ENCODE measurements at regions not wholly inside any gene's neighbourhood (a gene's known extent, or its start where the extent isn't known, plus 50 kb on each side); places are given as distances from the start of the nearest gene placed in this dataset.

DNA sequence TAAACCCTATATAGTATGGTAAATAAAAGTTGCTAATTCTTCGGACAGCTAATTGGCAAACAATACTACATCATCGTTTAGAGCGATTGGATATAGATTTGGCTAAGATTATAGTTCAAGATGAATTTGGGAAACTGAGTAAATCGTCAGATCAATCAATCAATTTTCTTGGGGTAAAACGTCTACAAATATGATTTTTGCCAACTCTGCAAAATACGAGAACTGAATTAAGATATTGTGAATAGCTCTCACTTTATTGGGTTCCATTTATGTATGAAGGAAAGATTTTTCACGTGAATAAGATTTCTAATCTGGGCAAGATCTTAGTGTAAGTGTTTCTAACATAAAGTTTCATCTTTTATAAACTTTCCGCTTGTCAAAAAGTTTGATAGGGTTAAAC lies 132.9 kb upstream of the AGR3 start:
- no peaks in the 10 kb centered on the region for H3K27me3 ChIP-seq
- peak overlapping the region in 1 of 4 donors; percentile 64 for H3K27ac ChIP-seq
- H3K4me1 ChIP-seq: peaks cover 13 to 19% (median 14%) of the 10 kb centered on the region in 4 donors
- TF ChIP-seq, protein P1, sequence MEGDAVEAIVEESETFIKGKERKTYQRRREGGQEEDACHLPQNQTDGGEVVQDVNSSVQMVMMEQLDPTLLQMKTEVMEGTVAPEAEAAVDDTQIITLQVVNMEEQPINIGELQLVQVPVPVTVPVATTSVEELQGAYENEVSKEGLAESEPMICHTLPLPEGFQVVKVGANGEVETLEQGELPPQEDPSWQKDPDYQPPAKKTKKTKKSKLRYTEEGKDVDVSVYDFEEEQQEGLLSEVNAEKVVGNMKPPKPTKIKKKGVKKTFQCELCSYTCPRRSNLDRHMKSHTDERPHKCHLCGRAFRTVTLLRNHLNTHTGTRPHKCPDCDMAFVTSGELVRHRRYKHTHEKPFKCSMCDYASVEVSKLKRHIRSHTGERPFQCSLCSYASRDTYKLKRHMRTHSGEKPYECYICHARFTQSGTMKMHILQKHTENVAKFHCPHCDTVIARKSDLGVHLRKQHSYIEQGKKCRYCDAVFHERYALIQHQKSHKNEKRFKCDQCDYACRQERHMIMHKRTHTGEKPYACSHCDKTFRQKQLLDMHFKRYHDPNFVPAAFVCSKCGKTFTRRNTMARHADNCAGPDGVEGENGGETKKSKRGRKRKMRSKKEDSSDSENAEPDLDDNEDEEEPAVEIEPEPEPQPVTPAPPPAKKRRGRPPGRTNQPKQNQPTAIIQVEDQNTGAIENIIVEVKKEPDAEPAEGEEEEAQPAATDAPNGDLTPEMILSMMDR (IDR thresholded peaks at IDR 0.05): no peak
- TF ChIP-seq POLR2AphosphoS5 (IDR thresholded peaks at IDR 0.05) (no peak), EP300 (IDR thresholded peaks at IDR 0.05) (no peak), POLR2A (IDR thresholded peaks at IDR 0.05) (no peak)
- 95 to 97% methylated on average over 8 of the region's 8 CpGs for WGBS, 2 donors
- ATAC-seq (ENCODE audit: low FRiP score in 2 of 2): no peak
- H3K36me3 ChIP-seq: no peaks in the 10 kb centered on the region
- no peak for DNase-seq
- no peaks in the 10 kb centered on the region for H3K9me3 ChIP-seq
- H3K4me3 ChIP-seq: no peak overlapping the region

DNA sequence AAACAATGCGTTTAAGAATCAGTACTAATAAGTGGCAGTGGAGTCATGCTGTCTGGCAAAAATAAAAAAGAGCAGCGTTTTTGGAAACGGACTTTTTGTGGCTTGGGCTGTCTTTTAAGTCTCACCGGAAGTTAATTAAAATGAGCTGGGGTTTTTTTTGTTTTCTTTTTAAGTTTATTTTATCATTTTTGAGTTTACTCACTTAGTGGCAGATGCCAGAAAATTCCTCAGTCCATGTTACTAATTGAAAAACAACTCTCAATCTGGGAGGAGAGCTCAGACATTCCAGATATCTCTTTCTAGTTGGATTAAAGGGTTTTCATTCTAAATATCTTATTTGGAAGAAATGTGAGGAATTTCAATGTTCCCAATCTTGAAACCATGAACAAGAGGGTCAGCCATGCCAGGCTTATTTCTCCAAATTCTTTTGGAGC lies 133.8 kb upstream of the AGR3 start:
- ATAC-seq (ENCODE audit: low FRiP score in 2 of 2): peak in 1 of 2 donors; percentile 66
- DNase-seq: no peak
- H3K9me3 ChIP-seq: no peaks in the 10 kb centered on the region
- peak overlapping the region in 2 of 4 donors; percentile 31 to 64 for H3K27ac ChIP-seq
- no peaks in the 10 kb centered on the region for H3K36me3 ChIP-seq
- 44 to 56% methylated on average over 4 of the region's 4 CpGs for WGBS, 2 donors
- no peaks in the 10 kb centered on the region for H3K27me3 ChIP-seq
- TF ChIP-seq EP300 (IDR thresholded peaks at IDR 0.05) (no peak), POLR2A (IDR thresholded peaks at IDR 0.05) (no peak), POLR2AphosphoS5 (IDR thresholded peaks at IDR 0.05) (no peak)
- TF ChIP-seq, protein P1 (IDR thresholded peaks at IDR 0.05): no peak
- peaks cover 7 to 14% (median 12%) of the 10 kb centered on the region in 4 donors for H3K4me1 ChIP-seq
- H3K4me3 ChIP-seq: no peak overlapping the region

DNA sequence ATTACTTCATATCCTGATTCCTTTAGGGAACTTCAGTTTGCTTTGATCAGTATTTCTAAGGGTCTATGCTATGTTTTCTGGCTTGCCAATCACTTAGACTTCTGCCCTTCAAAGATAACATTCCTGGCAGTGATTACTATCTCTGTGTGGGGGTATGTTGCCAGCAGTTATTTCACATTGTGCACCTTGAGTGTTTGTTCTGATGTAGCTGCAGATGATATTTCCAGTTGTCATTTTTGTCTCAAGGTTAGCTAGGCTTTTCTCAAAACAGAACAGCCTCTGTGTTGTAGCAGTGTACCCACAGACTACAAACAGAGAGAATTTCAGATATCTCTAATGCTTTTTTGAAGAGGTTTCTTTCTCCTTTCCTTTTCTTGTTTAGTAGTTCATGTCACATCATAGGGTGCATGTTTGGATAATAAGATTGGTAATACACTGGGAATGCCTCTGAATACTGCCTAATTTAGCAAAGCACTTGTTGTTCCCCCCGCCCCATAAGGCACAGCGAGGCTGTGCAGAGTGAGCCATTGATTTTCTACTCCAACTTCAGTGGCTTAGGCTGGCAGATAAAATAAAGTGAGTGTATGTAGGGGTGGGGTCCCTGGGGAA lies 134.7 kb upstream of the AGR3 start:
- Histone ChIP-seq H3K27ac (peak overlapping the region in 1 of 4 donors; percentile 18), H3K4me1 (peaks cover 5 to 12% (median 8%) of the 10 kb centered on the region in 4 donors), H3K4me3 (no peak overlapping the region), H3K36me3 (no peaks in the 10 kb centered on the region), H3K27me3 (no peaks in the 10 kb centered on the region), H3K9me3 (no peaks in the 10 kb centered on the region)
- TF ChIP-seq POLR2A (IDR thresholded peaks at IDR 0.05) (no peak), EP300 (IDR thresholded peaks at IDR 0.05) (no peak), POLR2AphosphoS5 (IDR thresholded peaks at IDR 0.05) (no peak)
- TF ChIP-seq, protein P1 (IDR thresholded peaks at IDR 0.05): no peak
- no peak for ATAC-seq (ENCODE audit: low FRiP score in 2 of 2)
- WGBS, 2 donors: 98% methylated on average over 2 of the region's 2 CpGs
- DNase-seq: no peak

DNA sequence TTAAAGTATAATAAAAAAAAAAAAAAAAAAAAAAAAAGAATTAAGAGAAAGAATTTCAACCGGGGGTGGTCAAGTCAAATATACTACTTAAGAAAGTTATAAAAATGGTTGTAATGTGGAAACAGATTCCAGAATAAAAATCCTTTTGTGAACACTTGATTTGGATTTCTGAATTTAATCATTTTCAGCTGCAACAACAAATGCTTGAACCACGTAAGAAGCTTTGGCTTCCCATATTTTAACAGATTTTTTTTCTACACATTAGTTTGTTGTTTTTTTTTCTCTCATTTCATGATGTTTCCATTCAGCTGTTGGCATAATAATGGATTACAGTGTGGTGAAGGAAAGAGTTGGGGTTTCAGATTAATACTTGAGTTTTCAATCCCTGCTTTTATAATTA lies 137.3 kb upstream of the AGR3 start:
- TF ChIP-seq POLR2A (IDR thresholded peaks at IDR 0.05) (no peak), EP300 (IDR thresholded peaks at IDR 0.05) (no peak), POLR2AphosphoS5 (IDR thresholded peaks at IDR 0.05) (no peak)
- TF ChIP-seq, protein P1 (IDR thresholded peaks at IDR 0.05): no peak
- H3K36me3 ChIP-seq: no peaks in the 10 kb centered on the region
- no peak for ATAC-seq (ENCODE audit: low FRiP score in 2 of 2)
- 89 to 98% methylated on average over 2 of the region's 2 CpGs for WGBS, 2 donors
- no peaks in the 10 kb centered on the region for H3K27me3 ChIP-seq
- no peak for DNase-seq
- no peak overlapping the region for H3K27ac ChIP-seq
- H3K9me3 ChIP-seq: no peaks in the 10 kb centered on the region
- H3K4me3 ChIP-seq: no peak overlapping the region
- peaks cover 5 to 12% (median 8%) of the 10 kb centered on the region in 4 donors for H3K4me1 ChIP-seq

DNA sequence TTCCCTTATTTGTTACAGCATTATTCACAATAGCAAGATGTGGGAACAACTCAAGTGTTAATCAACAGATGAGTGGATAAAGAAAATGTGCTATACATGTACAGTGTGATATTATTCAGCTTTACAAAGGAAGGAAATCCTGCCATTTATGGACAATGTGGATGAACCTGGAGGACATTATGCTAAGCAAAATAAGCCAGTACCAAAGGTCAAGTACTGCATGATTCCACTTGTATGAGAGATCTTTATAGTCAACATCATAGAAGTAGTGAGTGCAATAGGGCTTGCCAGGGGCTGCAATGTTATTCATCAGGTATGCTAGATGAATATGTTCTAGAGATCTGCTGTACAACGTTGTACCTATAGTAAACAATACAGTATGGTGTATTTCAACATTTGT lies 138.5 kb upstream of the AGR3 start:
- Histone ChIP-seq H3K4me1 (peaks cover 5 to 12% (median 8%) of the 10 kb centered on the region in 4 donors), H3K27me3 (no peaks in the 10 kb centered on the region), H3K36me3 (no peaks in the 10 kb centered on the region), H3K9me3 (no peaks in the 10 kb centered on the region), H3K4me3 (no peak overlapping the region), H3K27ac (no peak overlapping the region)
- ATAC-seq (ENCODE audit: low FRiP score in 2 of 2): no peak
- WGBS, 2 donors: 42 to 54% methylated on average over 1 of the region's 1 CpG
- TF ChIP-seq EP300 (IDR thresholded peaks at IDR 0.05) (no peak), POLR2AphosphoS5 (IDR thresholded peaks at IDR 0.05) (no peak), POLR2A (IDR thresholded peaks at IDR 0.05) (no peak)
- TF ChIP-seq, protein P1 (IDR thresholded peaks at IDR 0.05): no peak
- DNase-seq: no peak
